ENCODE measurements at regions not wholly inside any gene's neighbourhood (a gene's known extent, or its start where the extent isn't known, plus 50 kb on each side); places are given as distances from the start of the nearest gene placed in this dataset.
"Not testable (repeated sequence)": the region's sequence is repeated elsewhere in the genome, so short reads cannot be mapped to it uniquely, and the experiment has no call there.

DNA sequence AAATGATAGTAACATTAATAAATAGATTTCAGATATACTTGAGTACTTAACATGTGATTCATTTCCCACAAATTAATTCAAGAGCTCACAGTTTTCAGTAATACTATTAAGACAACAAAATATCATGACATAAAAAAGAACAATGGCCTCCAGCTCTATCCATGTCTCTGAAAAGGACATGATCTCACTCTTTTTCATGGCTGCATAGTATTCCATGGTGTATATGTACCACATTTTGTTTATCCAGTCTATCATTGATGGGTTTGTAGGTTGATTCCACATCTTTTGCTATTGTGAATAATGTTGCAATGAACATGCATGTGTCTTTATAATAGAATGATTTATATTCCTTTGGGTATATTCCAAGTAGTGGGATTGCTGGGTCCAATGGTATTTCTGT is 1012.8 kb upstream of the ALCAM start:
- TF ChIP-seq ZNF274 (IDR thresholded peaks at IDR 0.05; ENCODE audit: low read depth, low read length) = no peak
- no peak overlapping the region for H3K4me3 ChIP-seq (ENCODE audit: low read length)

DNA sequence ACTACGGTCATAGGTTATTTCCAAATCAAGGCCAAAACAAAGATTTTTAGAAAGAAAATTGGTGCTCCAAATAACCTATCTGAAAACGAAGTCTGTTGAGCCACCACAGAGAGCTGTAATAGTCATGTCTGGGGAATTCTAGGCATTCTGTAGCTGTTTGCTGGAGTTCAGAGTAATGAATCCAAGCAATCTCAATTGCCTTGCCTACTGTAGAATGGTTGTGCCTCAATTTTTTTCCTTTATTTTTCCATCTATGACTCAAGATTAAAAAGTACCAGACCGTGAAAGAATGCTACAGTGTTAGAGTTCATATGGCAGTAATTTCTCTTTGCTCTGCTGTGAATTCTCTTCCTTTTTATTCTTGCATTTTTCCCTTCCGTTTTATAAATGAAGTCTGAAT is 1007.2 kb upstream of the ALCAM start:
- no peak overlapping the region for H3K4me3 ChIP-seq (ENCODE audit: low read length)
- TF ChIP-seq ZNF274 (IDR thresholded peaks at IDR 0.05; ENCODE audit: low read depth, low read length) = no peak

DNA sequence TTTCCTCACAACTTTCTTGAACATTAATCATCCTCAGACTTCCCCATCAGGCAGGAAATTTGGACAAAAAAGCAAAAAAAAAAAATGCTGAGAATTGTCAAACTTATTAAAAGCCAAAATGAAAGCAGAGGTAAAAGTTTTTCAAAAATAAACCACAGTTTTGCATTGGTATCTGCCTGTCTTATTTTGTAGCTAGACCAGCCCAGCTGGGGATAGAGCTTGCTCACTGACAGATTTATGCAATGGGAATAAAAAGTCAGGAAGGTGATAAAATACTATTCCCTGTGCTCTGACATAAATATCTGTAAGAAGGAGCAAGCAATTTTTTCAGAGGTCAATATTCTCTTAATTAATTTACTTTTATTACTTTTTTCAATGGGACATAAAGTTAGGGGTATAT is 1006.7 kb upstream of the ALCAM start:
- no peak for TF ChIP-seq ZNF274 (IDR thresholded peaks at IDR 0.05; ENCODE audit: low read depth, low read length)

DNA sequence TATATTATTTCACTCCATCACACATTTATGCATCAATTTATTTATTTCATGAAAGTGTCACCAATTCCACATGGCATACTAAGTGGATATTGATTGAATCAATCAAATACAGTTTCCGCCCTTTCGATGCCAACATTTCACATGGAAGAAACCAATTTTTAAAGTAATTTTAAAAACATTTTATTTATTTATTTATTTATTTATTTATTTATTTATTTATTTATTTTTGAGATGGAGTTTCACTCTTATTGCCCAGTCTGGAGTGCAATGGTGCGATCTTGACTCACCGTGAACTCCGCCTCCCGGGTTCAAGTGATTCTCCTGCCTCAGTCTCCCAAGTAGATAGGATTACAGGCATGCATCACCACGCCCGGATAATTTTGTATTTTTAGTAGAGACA is 1005.0 kb upstream of the ALCAM start:
- not testable (repeated sequence) for H3K4me3 ChIP-seq (ENCODE audit: low read length)

More for the DNA sequence above, 1006.7 kb upstream of the ALCAM start:
- H3K4me3 ChIP-seq (ENCODE audit: low read length) = no peak overlapping the region

DNA sequence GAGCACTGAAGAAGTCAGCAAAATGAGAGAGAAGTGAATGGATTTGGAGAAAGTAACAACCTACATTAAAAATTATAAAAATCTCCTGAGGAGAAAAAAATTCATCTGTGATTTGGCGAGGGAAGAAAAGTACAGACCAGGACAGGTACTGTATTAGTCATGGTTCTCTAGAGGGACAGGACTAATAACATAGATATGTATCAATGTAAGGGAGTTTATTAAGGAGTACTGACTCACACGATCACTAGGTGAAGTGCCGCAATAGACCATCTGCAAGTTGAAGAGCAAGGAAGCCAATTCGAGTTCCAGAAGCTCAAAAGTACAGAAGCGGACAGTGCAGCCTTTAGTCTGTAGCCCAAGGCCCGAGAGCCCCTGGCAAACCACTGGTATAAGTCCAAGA is 1004.4 kb upstream of the ALCAM start:
- TF ChIP-seq ZNF274 (IDR thresholded peaks at IDR 0.05; ENCODE audit: low read depth, low read length) = no peak
- H3K4me3 ChIP-seq (ENCODE audit: low read length) = no peak overlapping the region

DNA sequence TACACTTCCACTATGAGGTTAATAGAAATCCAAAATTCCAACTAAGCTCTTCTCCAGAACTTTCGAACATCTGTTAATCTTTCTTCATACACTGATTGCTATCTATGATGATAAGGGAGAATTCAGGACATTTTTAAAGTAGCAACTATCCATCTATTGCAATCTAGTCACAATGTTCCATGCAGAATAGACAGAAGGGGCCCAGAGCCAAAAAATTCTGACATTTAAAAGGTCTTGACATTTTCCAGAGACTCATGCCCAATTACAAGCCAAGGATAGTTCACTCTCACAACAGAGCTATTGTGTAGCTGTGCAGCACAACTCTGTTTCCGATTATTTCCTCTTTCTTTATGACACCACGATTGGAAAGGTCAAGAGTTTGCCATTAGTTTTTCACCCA is 999.7 kb upstream of the ALCAM start:
- no peak for TF ChIP-seq ZNF274 (IDR thresholded peaks at IDR 0.05; ENCODE audit: low read depth, low read length)
- H3K4me3 ChIP-seq (ENCODE audit: low read length) = no peak overlapping the region

DNA sequence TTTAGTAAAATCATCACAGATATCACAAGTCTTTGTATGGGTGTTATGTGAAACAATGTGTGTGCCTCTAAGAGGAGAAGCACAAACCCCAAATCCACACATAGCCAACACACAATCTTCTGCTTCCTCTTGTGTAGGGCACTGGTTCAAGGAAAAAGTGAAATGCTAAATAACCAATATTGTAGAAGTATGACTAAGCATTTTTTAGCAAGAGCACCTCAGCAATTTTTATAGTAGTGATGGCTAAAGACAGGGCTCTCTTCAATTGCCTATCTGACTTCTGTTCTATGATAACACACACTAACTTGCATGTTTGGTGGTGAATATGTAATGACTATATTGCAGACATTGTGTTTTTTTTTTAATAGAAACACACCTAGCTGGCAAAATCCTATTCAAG is 997.9 kb upstream of the ALCAM start:
- H3K4me3 ChIP-seq (ENCODE audit: low read length) = no peak overlapping the region
- no peak for TF ChIP-seq ZNF274 (IDR thresholded peaks at IDR 0.05; ENCODE audit: low read depth, low read length)

DNA sequence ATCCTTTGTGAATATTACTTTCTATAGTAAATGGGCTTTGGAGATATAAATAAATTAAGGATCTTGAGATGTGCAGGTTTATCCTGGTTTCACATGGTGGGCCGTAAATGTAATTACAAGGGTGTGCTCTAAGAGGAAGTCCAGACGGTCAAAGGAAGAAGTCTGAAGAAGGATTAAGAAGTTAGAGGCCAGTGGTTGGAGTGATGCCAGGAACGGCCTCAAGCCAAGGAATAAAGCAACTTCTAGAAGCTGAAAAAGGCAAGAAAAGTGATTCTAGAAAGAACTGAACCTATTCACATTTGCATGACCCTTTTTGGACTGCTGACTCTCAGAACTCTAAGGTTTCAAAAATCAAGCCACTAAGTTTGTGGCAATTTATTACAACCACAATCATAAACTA is 981.3 kb upstream of the ALCAM start:
- H3K4me3 ChIP-seq (ENCODE audit: low read length) = no peak overlapping the region
- TF ChIP-seq ZNF274 (IDR thresholded peaks at IDR 0.05; ENCODE audit: low read depth, low read length) = no peak

DNA sequence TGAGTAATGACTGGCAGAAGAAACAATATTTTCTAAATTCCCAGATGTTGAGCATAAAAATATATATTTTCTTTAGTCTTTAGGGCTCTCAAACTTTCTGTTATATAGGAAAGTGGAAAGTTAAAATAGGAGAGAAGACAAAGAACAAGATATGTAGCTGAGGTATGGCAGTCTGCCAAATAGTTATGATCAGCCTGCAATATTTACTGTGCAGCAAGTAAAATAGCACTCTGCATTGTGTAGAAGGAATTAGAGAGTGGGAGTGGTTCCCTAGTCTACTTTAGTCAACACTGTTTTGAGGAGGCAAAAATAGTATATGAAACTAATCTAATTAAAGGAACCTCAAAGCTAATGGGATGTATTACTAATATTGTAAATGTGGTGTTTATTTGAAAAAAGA is 978.1 kb upstream of the ALCAM start:
- no peak for TF ChIP-seq ZNF274 (IDR thresholded peaks at IDR 0.05; ENCODE audit: low read depth, low read length)
- H3K4me3 ChIP-seq (ENCODE audit: low read length) = no peak overlapping the region

DNA sequence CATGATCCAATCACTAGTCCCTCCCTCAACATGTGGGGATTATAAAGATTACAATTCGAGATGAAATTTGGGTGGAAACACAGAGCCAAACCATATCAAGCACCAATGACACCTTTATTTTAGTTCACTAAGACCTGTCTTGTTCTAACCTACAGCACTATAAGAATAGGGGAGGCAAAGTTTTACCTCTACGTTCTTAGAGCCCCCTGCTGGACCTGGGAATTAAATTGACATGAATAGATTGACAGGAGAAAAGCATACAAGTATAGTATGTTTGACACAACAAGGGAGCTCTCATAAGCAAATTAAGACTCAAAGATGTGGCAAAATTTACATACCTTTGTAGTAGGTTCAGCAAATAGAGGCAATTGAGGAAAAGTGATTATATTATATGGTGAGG is 974.4 kb upstream of the ALCAM start:
- no peak overlapping the region for H3K4me3 ChIP-seq (ENCODE audit: low read length)
- TF ChIP-seq ZNF274 (IDR thresholded peaks at IDR 0.05; ENCODE audit: low read depth, low read length) = no peak

DNA sequence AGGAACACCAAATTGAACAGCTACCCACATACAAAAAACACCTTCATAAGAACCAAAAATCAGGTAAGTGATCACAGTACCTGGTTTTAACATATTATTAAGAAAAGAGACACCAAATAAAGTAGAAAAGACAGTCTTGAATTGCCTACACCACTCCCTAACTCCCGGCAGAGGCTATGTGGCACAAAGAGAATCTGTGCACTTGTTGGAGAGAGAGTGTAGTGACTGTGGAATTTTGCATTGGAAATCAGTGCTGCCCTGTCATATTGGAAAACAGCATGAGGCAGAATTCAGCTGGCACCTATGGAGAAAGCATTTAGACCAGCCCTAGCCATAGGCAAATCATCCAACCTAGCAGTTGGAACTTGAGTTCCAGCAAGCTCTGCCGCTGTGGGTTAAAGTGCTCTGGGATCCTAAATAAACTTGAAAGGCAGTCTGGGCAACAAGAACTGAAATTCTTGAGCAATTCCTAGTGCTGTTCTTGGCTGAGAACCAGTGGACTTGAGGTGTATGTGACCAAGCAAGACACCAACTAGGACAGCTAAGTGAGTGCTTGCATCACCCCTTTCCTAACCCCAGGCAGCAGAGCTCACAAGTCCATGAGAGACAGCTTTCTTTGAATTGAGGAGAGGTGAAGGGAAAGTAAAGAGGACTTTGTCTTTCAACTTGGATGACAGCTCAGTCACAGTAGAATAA is 969.6 kb upstream of the ALCAM start:
- no peak overlapping the region for H3K4me3 ChIP-seq (ENCODE audit: low read length)
- no peak for TF ChIP-seq ZNF274 (IDR thresholded peaks at IDR 0.05; ENCODE audit: low read depth, low read length)

DNA sequence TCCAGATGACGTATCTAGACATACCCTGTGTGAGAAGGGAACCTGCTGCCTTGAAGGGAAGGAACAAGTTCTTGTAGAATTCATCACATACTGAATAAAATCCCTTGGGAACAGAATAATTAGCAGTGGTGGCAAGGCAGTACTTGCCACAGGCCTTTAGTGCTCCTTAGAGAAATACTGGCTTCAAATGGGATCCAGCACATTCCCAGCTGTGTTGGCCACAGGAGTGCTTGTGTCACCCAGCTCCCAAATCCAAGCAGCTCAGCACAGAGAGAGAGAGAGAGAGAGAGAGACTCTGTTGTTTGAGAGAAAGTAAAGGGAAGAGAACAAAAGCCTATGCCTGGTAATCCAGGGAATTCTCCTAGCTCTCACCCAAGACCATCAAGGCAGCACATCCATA is 969.0 kb upstream of the ALCAM start:
- H3K4me3 ChIP-seq (ENCODE audit: low read length) = no peak overlapping the region
- no peak for TF ChIP-seq ZNF274 (IDR thresholded peaks at IDR 0.05; ENCODE audit: low read depth, low read length)

DNA sequence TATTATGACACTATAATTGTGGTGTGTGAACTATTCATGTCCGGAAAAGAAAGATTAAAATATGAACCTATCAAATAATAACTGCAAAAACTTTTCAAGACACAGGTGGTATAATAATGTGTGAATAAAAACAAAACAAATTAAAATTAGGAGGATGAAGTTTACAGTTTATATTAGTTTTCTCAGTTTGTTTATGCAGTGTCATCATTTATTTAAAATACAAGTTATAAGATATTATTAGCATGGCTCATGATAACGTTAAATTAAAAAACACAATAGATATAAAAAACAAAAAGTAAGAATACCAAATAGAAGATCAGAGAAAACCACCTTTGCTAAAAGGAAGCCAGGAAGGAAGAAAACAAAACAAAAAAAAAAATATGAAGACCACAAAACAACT is 963.8 kb upstream of the ALCAM start:
- TF ChIP-seq ZNF274 (IDR thresholded peaks at IDR 0.05; ENCODE audit: low read depth, low read length) = no peak
- H3K4me3 ChIP-seq (ENCODE audit: low read length) = no peak overlapping the region

DNA sequence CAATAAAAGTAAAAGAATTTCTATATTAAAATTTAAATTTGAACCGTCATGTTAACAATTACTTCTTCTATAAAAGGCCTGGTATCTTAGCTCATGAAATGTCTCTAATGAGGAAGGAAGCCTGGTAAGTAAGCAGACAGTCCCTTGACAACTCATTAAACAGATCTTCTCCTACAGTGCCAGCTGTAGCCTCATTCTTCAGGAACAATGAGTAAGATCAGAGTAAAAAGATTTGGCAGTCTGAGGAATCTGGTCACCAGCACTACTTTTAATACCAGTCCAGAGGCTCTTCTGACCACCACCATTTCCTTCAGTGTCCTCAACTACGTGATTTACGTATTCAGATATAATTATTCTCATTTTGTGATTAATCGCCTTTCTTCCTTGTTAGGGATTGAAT is 955.0 kb upstream of the ALCAM start:
- no peak overlapping the region for H3K4me3 ChIP-seq (ENCODE audit: low read length)
- no peak for TF ChIP-seq ZNF274 (IDR thresholded peaks at IDR 0.05; ENCODE audit: low read depth, low read length)

DNA sequence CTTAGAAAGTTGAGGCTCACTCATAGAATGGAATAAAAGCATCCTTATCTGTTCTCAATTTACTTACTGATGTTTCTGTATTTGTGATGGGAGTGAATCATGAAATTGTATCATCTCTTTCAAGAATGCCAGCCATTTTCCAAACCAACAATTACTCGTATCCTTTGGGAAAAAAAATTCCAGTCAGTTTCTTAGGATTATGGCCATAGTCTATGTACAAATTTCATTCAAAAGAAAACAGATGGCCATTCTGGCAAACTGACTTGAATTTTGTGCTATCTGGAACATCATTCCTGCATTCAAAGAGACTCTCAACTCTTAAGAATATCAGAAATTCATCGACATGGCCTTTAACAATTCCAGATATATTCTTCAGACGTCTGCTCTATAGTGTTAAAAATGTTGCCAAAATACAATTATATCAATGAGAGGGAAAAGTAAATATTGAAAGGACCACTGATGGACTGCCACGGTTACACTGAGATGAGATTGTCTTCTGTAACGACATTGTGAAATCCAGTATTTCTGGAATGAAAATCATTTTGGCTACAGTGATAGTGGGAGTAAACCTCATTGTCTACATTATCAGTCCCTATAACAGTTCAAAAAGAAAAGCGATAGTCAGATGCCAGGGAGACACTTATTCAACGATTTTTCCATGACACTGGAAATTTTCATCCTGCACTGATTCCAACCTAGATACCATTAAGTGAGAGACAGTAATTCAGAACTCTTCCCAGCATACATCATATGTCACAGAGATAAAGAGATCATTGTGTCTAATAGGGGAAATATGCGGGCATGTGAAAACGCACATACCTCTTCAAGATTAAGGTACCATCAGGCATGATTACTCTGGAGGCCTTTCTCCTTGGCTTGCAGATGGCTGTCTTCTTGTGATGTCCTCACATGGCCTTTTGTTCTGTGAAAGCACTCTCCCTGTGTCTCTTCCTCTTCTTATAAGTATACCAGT is 953.8 kb upstream of the ALCAM start:
- TF ChIP-seq ZNF274 (IDR thresholded peaks at IDR 0.05; ENCODE audit: low read depth, low read length) = no peak
- no peak overlapping the region for H3K4me3 ChIP-seq (ENCODE audit: low read length)

Measured in GM08714 (cell line).